ENCODE measurements at regions not wholly inside any gene's neighbourhood (a gene's known extent, or its start where the extent isn't known, plus 50 kb on each side); places are given as distances from the start of the nearest gene placed in this dataset.

DNA sequence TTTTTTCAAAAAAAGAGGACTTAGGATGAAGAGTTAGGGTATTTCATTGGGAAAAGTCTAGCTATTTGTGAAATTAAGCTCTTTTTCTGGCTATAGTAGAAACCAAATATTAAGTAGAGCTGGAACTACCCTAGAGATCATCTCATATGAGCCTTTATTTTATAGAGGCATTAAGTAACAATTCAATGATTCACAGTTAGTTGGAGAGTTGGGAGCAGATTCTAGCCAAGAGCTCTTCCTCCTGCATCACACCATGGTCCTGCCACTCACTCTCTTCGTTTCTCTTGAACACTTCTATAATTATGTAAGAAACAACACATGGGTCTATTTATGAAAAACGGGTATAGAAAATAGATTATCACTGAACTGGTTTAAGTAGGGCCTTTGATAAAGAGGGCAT lies 76.1 kb upstream of the ANK3 start:
- H3K36me3 ChIP-seq (ENCODE audit: control insufficient read depth, insufficient read depth, low read length), result no peaks in the 10 kb centered on the region
- TF ChIP-seq, protein P1, sequence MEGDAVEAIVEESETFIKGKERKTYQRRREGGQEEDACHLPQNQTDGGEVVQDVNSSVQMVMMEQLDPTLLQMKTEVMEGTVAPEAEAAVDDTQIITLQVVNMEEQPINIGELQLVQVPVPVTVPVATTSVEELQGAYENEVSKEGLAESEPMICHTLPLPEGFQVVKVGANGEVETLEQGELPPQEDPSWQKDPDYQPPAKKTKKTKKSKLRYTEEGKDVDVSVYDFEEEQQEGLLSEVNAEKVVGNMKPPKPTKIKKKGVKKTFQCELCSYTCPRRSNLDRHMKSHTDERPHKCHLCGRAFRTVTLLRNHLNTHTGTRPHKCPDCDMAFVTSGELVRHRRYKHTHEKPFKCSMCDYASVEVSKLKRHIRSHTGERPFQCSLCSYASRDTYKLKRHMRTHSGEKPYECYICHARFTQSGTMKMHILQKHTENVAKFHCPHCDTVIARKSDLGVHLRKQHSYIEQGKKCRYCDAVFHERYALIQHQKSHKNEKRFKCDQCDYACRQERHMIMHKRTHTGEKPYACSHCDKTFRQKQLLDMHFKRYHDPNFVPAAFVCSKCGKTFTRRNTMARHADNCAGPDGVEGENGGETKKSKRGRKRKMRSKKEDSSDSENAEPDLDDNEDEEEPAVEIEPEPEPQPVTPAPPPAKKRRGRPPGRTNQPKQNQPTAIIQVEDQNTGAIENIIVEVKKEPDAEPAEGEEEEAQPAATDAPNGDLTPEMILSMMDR (IDR thresholded peaks at IDR 0.05; ENCODE audit: insufficient read depth, low read length, poor library complexity, severe bottlenecking), result no peak
- no peak overlapping the region for H3K4me3 ChIP-seq (ENCODE audit: low read depth, low read length)
- no peaks in the 10 kb centered on the region for H3K27me3 ChIP-seq (ENCODE audit: control insufficient read depth, insufficient read depth, low read length)
- DNase-seq (ENCODE audit: low read depth), result no peak

DNA sequence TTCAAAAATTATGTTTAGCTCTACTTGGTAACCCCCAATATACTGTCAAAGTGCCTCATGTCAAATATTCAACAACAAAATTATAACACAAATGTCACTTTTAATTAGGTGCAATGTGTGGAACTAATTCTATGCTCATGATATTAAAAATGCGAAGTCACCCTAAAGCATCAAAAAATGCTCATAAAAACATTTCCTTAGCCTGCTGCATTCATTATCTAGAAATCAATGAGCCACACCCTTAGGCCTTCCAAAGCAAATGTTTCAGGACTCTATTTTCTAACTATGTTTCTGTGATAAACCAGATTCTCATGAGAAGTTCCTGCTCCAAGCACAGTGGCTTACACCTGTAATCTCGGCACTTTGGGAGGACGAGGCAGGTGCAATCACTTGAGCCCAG lies 75.0 kb upstream of the ANK3 start:
- TF ChIP-seq, protein P1 (IDR thresholded peaks at IDR 0.05; ENCODE audit: insufficient read depth, low read length, poor library complexity, severe bottlenecking), result no peak
- no peak for DNase-seq (ENCODE audit: low read depth)
- no peak overlapping the region for H3K4me3 ChIP-seq (ENCODE audit: low read depth, low read length)
- no peaks in the 10 kb centered on the region for H3K27me3 ChIP-seq (ENCODE audit: control insufficient read depth, insufficient read depth, low read length)
- no peaks in the 10 kb centered on the region for H3K36me3 ChIP-seq (ENCODE audit: control insufficient read depth, insufficient read depth, low read length)

DNA sequence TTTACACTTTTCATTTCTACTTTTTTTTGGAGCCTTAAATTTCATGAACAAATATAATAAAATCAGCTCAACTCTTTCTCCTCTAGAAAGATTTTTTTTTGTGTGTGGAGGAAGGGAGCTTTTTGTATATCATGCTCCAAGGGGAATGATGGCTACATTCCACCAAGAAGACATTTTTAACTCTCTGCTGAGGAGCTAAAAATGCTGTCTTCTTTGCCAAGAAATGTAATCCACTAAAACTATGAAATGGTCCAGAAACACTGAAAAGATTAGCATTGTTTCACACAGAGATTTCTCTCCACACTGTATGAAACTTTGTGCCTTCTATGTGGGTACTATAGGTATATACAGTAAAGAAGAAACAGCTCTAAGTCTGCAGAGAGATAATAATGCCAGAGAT lies 74.1 kb upstream of the ANK3 start:
- H3K36me3 ChIP-seq (ENCODE audit: control insufficient read depth, insufficient read depth, low read length), result no peaks in the 10 kb centered on the region
- no peaks in the 10 kb centered on the region for H3K27me3 ChIP-seq (ENCODE audit: control insufficient read depth, insufficient read depth, low read length)
- TF ChIP-seq, protein P1 (IDR thresholded peaks at IDR 0.05; ENCODE audit: insufficient read depth, low read length, poor library complexity, severe bottlenecking), result no peak
- H3K4me3 ChIP-seq (ENCODE audit: low read depth, low read length), result no peak overlapping the region
- DNase-seq (ENCODE audit: low read depth), result no peak

DNA sequence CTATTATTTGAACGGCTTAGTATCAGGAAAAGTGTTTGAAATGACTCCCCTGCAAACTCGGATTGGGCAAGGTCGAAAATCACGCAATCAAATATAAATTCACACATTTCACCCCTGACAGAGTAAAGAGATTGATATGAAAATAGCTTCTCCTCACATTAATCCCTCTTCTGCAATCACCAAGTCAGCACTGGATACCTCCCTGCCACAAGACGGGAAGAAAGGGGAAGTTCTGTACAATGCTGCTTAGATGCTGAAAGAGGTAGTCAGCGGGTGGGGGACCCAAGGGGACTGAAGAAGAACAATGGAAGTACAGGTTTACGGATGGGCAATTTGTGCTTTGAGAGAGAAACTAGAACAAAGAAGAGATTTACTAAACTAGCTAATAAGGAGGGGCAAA lies 72.0 kb upstream of the ANK3 start:
- Histone ChIP-seq H3K27me3 (ENCODE audit: control insufficient read depth, insufficient read depth, low read length) (no peaks in the 10 kb centered on the region), H3K36me3 (ENCODE audit: control insufficient read depth, insufficient read depth, low read length) (no peaks in the 10 kb centered on the region)
- TF ChIP-seq, protein P1 (IDR thresholded peaks at IDR 0.05; ENCODE audit: insufficient read depth, low read length, poor library complexity, severe bottlenecking), result no peak

DNA sequence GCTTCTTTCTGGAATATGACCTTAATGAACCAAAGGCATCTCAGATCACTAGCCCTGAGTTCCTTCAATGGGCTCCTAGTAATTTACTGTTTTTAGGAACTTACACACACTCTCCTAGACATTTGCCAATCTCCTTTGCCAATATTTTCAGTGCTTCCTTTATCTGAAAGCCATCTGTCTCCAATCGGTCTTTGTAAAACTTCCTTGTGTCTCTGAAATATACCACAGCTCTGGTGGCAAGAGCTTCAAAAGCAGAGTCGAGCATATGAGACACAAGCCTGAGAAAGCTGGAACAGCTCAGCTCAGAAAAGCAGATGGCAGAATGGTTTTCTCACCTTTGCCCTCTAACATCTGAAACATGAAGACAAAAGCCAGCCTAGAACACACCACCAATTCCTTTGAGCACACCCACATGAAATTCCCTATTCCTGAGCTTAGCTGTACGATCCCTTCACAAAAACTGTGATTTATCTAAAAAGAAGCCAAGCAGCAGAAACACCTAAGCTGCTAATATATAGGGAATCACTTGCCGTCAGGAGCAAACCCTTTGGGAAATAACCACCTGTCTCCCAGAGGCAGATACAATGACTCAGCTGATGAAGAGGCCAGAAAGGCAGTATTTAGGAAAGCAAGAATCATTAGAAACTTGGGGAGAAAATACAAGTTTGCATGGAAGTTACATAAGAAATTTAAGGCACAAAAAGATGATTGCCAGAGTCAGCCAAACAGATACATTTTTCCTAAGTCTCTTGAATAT lies 70.2 kb upstream of the ANK3 start:
- Histone ChIP-seq H3K4me3 (ENCODE audit: low read depth, low read length) (no peak overlapping the region), H3K27me3 (ENCODE audit: control insufficient read depth, insufficient read depth, low read length) (no peaks in the 10 kb centered on the region), H3K36me3 (ENCODE audit: control insufficient read depth, insufficient read depth, low read length) (no peaks in the 10 kb centered on the region)
- TF ChIP-seq, protein P1 (IDR thresholded peaks at IDR 0.05; ENCODE audit: insufficient read depth, low read length, poor library complexity, severe bottlenecking), result no peak
- DNase-seq (ENCODE audit: low read depth), result no peak

More for the DNA sequence above, 72.0 kb upstream of the ANK3 start:
- no peak for DNase-seq (ENCODE audit: low read depth)
- no peak overlapping the region for H3K4me3 ChIP-seq (ENCODE audit: low read depth, low read length)

DNA sequence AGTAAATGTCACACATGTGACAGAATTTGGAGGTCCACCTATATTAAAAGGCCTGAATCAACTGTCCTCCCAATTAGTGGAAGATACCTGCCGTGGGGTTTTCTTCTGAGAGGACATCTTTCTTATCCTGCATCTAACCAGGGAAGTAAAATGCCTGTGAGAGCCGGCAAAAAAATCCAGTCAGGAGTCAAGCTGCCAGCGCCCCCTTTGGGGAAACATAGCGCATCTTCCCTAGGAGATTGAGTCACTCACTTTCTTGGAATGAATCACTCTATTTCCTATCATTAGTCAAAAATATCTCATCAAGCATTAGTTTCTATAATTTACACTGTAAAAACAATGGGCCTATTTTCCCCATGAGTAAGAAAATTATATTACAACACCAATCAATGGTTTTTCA lies 66.4 kb upstream of the ANK3 start:
- TF ChIP-seq, protein P1 (IDR thresholded peaks at IDR 0.05; ENCODE audit: insufficient read depth, low read length, poor library complexity, severe bottlenecking), result peak; percentile 24
- Histone ChIP-seq H3K27me3 (ENCODE audit: control insufficient read depth, insufficient read depth, low read length) (no peaks in the 10 kb centered on the region), H3K4me3 (ENCODE audit: low read depth, low read length) (no peak overlapping the region), H3K36me3 (ENCODE audit: control insufficient read depth, insufficient read depth, low read length) (no peaks in the 10 kb centered on the region)
- no peak for DNase-seq (ENCODE audit: low read depth)

Measured in kidney epithelial cell (primary cell).